Loucy (cell line): ENCODE measurements at regions not wholly inside any gene's neighbourhood (a gene's known extent, or its start where the extent isn't known, plus 50 kb on each side); places are given as distances from the start of the nearest gene placed in this dataset.

Experiments
- H2AFZ ChIP-seq: fragments of 200-600 bp; sonication (generic); 2 replicates; pipeline ENCODE4 v1.6.0; 2016; ENCODE audit warnings: antibody characterized with exemption, mild to moderate bottlenecking, low read length, moderate library complexity
- H3F3A ChIP-seq: fragments of 200-600 bp; 2 replicates; pipeline ENCODE4 v1.6.0; 2016; ENCODE audit warnings: antibody characterized with exemption, low read depth, mild to moderate bottlenecking
- H3K27me3 ChIP-seq: fragments of 200-600 bp; sonication (generic); 2 replicates; pipeline ENCODE4 v1.6.1; 2014; ENCODE audit warnings: low read length, mild to moderate bottlenecking; ENCODE audit not compliant: insufficient read depth, poor library complexity, severe bottlenecking
- H3K36me3 ChIP-seq: fragments of 200-600 bp; sonication (generic); 2 replicates; pipeline ENCODE4 v1.6.1; 2016; ENCODE audit warnings: low read length; ENCODE audit not compliant: insufficient read depth
- H3K4me1 ChIP-seq: fragments of 200-600 bp; sonication (generic); 2 replicates; pipeline ENCODE4 v1.5.1; 2014; ENCODE audit warnings: low read length, mild to moderate bottlenecking; ENCODE audit not compliant: insufficient read depth, poor library complexity, severe bottlenecking
- H3K4me2 ChIP-seq: fragments of 200-600 bp; sonication (generic); 2 replicates; pipeline ENCODE4 v1.6.0; 2014; ENCODE audit warnings: antibody characterized with exemption, low read length, low read depth, mild to moderate bottlenecking; ENCODE audit not compliant: poor library complexity, severe bottlenecking
- H3K4me3 ChIP-seq: fragments of 200-600 bp; sonication (generic); 2 replicates; pipeline ENCODE4 v1.5.1; 2014; ENCODE audit warnings: low read length, mild to moderate bottlenecking, mixed read lengths; ENCODE audit not compliant: poor library complexity, severe bottlenecking
- H3K79me2 ChIP-seq: fragments of 200-600 bp; sonication (generic); 2 replicates; pipeline ENCODE4 v1.6.1; 2014; ENCODE audit warnings: low read length; ENCODE audit not compliant: insufficient read depth
- H3K9ac ChIP-seq: fragments of 200-600 bp; sonication (generic); 2 replicates; pipeline ENCODE4 v1.6.0; 2014; ENCODE audit warnings: mild to moderate bottlenecking, low read depth, low read length, moderate library complexity; ENCODE audit not compliant: poor library complexity, severe bottlenecking
- H3K9me2 ChIP-seq: fragments of 200-600 bp; sonication (generic); replicated peaks from 2 replicates; pipeline ENCODE4 v1.6.1; 2016; ENCODE audit warnings: low read depth, low read length, mixed read lengths
- H3K9me3 ChIP-seq: fragments of 200-600 bp; sonication (generic); 2 replicates; pipeline ENCODE4 v1.6.1; 2014; ENCODE audit warnings: mild to moderate bottlenecking, antibody characterized with exemption, low read length, low read depth; ENCODE audit not compliant: insufficient read depth
- H4K20me1 ChIP-seq: fragments of 200-600 bp; sonication (generic); 2 replicates; pipeline ENCODE4 v1.6.0; 2014; ENCODE audit warnings: antibody characterized with exemption, low read length, mild to moderate bottlenecking; ENCODE audit not compliant: insufficient read depth, poor library complexity, severe bottlenecking
- EZH2phosphoT487 ChIP-seq: fragments of 200-600 bp; IDR thresholded peaks from 2 replicates; pipeline ENCODE4 v1.6.1; 2018; ENCODE audit warnings: antibody characterized with exemption, mild to moderate bottlenecking, moderate library complexity, borderline replicate concordance
- TF ChIP-seq, protein P1 (sequence below): fragments of 200-600 bp; sonication (generic); conservative IDR thresholded peaks from 2 replicates; pipeline ENCODE4 v1.5.1; 2014; ENCODE audit warnings: mild to moderate bottlenecking, antibody characterized with exemption, low read length

DNA sequence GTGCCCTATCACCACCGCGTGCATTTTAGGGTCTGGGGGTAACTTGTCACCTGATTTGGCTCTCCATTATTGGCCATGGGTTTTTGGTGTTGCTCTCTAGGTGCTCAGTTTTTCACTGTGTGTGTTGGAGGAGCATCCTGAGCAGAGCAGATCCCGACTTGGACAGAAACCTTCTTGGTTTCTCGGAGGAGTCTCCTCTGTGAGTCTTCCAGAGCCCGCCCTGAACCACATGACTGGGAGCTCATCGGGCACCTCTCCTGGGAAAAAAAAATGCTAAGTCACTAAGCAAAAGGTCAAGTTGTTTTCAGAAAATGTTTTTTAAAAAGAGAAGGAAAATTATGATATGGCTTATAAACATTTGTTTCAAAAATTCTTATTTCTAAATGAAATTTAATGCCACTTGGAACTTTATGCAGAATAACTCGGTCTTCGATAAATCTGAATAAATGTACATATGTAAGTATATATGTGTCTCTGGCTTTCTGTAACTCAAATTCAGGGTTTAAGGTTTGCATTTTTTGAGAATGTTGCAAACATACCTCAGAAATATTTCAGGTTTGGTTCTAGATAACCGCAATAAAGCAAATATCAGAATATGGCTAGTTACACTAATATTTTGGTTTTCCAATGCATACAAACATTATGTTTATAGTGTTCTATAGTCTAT is 255.2 kb downstream of the AUH start:
- Histone ChIP-seq H3K4me2 (no peak overlapping the region), H3K4me3 (no peak overlapping the region), H3K9me3 (peaks cover 12% of the 10 kb centered on the region; the same call in 1 of the 2 replicates), H3F3A (no peaks in the 10 kb centered on the region), H3K79me2 (no peaks in the 10 kb centered on the region), H3K4me1 (peaks cover 24% of the 10 kb centered on the region), H2AFZ (no peak overlapping the region), H4K20me1 (no peaks in the 10 kb centered on the region), H3K36me3 (no peaks in the 10 kb centered on the region), H3K9me2 (no peaks in the 10 kb centered on the region), H3K27me3 (no peaks in the 10 kb centered on the region), H3K9ac (no peak overlapping the region)
- TF ChIP-seq EZH2phosphoT487: no peak

DNA sequence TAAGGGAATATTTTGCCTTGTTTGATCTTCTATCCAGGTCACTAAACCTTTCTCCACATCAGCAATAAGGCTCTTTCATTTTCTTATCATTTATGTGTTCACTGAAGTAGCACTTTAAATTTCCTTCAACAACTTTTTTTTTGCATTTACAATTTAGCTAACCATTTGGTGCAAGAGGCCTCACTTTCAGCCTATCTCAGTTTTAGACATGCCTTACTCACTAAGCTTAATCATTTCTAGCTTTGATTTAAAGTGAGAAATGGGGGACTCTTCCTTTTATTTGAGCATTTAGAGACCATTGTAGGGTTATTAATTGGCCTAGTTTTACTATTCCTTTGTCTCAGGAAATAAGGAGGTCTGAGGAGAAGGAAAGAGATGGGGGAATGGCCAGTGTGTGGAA is 250.5 kb downstream of the AUH start:
- Histone ChIP-seq H3K4me1 (peaks cover 19% of the 10 kb centered on the region), H3K36me3 (no peaks in the 10 kb centered on the region), H3K4me2 (no peak overlapping the region), H3K9me3 (peaks cover 12% of the 10 kb centered on the region; the same call in 1 of the 2 replicates), H3K27me3 (no peaks in the 10 kb centered on the region), H3F3A (no peaks in the 10 kb centered on the region), H3K4me3 (no peak overlapping the region), H3K79me2 (no peaks in the 10 kb centered on the region), H4K20me1 (no peaks in the 10 kb centered on the region), H3K9ac (no peak overlapping the region), H2AFZ (no peak overlapping the region), H3K9me2 (no peaks in the 10 kb centered on the region)
- TF ChIP-seq, protein P1, sequence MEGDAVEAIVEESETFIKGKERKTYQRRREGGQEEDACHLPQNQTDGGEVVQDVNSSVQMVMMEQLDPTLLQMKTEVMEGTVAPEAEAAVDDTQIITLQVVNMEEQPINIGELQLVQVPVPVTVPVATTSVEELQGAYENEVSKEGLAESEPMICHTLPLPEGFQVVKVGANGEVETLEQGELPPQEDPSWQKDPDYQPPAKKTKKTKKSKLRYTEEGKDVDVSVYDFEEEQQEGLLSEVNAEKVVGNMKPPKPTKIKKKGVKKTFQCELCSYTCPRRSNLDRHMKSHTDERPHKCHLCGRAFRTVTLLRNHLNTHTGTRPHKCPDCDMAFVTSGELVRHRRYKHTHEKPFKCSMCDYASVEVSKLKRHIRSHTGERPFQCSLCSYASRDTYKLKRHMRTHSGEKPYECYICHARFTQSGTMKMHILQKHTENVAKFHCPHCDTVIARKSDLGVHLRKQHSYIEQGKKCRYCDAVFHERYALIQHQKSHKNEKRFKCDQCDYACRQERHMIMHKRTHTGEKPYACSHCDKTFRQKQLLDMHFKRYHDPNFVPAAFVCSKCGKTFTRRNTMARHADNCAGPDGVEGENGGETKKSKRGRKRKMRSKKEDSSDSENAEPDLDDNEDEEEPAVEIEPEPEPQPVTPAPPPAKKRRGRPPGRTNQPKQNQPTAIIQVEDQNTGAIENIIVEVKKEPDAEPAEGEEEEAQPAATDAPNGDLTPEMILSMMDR: no peak
- TF ChIP-seq EZH2phosphoT487: no peak

DNA sequence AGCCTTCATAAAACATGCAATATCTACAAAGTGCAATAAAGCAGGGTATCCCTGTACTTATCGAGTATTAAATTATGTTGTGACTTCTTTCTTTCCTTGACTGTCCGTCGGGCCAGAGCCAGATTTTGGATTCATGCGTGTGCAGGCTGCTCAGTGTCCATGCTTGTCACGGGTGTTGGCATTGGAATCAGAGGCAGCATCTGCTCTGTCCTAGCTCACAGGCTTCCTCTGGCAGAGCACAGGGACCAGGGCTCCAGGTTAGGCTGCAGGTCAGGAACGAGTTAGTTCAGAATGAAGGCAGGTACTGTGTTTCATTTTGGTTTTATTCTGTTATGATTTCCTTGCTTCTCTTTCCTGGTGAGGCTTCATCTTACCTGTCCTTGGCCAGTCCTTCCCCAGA is 249.8 kb downstream of the AUH start:
- no peak for TF ChIP-seq EZH2phosphoT487
- TF ChIP-seq, protein P1: no peak
- no peak overlapping the region for H3K9ac ChIP-seq
- no peaks in the 10 kb centered on the region for H3K36me3 ChIP-seq
- no peak overlapping the region for H3K4me2 ChIP-seq
- peaks cover 12% of the 10 kb centered on the region; the same call in 1 of the 2 replicates for H3K9me3 ChIP-seq
- H3K9me2 ChIP-seq: no peaks in the 10 kb centered on the region
- H3K79me2 ChIP-seq: no peaks in the 10 kb centered on the region
- H3K27me3 ChIP-seq: no peaks in the 10 kb centered on the region
- no peak overlapping the region for H3K4me3 ChIP-seq
- no peak overlapping the region for H2AFZ ChIP-seq
- H4K20me1 ChIP-seq: no peaks in the 10 kb centered on the region
- peaks cover 22% of the 10 kb centered on the region for H3K4me1 ChIP-seq
- H3F3A ChIP-seq: no peaks in the 10 kb centered on the region

DNA sequence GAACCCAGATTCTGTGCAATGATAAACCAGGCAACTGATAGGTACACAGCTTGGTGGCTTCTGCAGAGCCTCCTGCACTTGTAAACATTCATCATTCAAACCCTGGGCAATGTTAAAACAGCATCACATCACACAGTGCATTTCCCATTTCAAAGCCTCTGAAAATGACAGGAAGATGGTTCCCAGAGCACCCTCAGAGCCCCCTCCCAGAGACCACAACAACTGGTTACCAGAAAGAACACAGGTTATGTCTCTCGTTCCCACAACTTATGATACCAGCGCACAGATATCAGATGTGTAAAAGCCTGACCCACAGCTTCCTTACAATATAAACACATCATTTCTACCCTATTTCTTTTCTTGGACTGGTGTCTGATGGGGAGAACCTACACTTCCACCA is 248.7 kb downstream of the AUH start:
- TF ChIP-seq, protein P1: no peak
- no peak for TF ChIP-seq EZH2phosphoT487
- Histone ChIP-seq H3K4me2 (no peak overlapping the region), H3K79me2 (no peaks in the 10 kb centered on the region), H3K4me3 (no peak overlapping the region), H3K9me2 (no peaks in the 10 kb centered on the region), H3K4me1 (peaks cover 22% of the 10 kb centered on the region), H2AFZ (no peak overlapping the region), H3K9me3 (peaks cover 12% of the 10 kb centered on the region; the same call in 1 of the 2 replicates), H3K9ac (no peak overlapping the region), H4K20me1 (no peaks in the 10 kb centered on the region), H3K36me3 (no peaks in the 10 kb centered on the region), H3F3A (no peaks in the 10 kb centered on the region), H3K27me3 (no peaks in the 10 kb centered on the region)
